ENCODE measurements at regions not wholly inside any gene's neighbourhood (a gene's known extent, or its start where the extent isn't known, plus 50 kb on each side); places are given as distances from the start of the nearest gene placed in this dataset.
"Not testable (repeated sequence)": the region's sequence is repeated elsewhere in the genome, so short reads cannot be mapped to it uniquely, and the experiment has no call there.

- ATAC-seq (ENCODE audit: low FRiP score) (no peak), DNase-seq (ENCODE audit: low spot score) (no peak)
- TF ChIP-seq CTCF (IDR thresholded peaks at IDR 0.05), result no peak
Measured at GRCh38 chr1:166676981-166677380, 162.3 kb upstream of the POGK start.

- ATAC-seq (ENCODE audit: low FRiP score), result no peak
- no peak for TF ChIP-seq CTCF (IDR thresholded peaks at IDR 0.05)
- DNase-seq (ENCODE audit: low spot score), result no peak
Measured at GRCh38 chr1:166679369-166679768, 159.9 kb upstream of the POGK start.

- ATAC-seq (ENCODE audit: low FRiP score), result no peak
- no peak for DNase-seq (ENCODE audit: low spot score)
- no peak for TF ChIP-seq CTCF (IDR thresholded peaks at IDR 0.05)
Measured at GRCh38 chr1:166682588-166682987, 156.7 kb upstream of the POGK start.

GRCh38 chr1:166684669-166685068, 154.6 kb upstream of the POGK start:
- ATAC-seq (ENCODE audit: low FRiP score), result not testable (repeated sequence)

GRCh38 chr1:166685200-166685599, 154.1 kb upstream of the POGK start:
- DNase-seq (ENCODE audit: low spot score) (no peak), ATAC-seq (ENCODE audit: low FRiP score) (no peak)
- TF ChIP-seq CTCF (IDR thresholded peaks at IDR 0.05), result no peak

More at GRCh38 chr1:166684669-166685068, 154.6 kb upstream of the POGK start:
- DNase-seq (ENCODE audit: low spot score), result not testable (repeated sequence)

- not testable (repeated sequence) for DNase-seq (ENCODE audit: low spot score); ATAC-seq (ENCODE audit: low FRiP score)
Measured at GRCh38 chr1:166685891-166686290, 153.4 kb upstream of the POGK start.

- DNase-seq (ENCODE audit: low spot score); ATAC-seq (ENCODE audit: low FRiP score): not testable (repeated sequence)
Measured at GRCh38 chr1:166690596-166690995, 148.7 kb upstream of the POGK start.

GRCh38 chr1:166691476-166691875, 147.8 kb upstream of the POGK start:
- ATAC-seq (ENCODE audit: low FRiP score) (no peak), DNase-seq (ENCODE audit: low spot score) (no peak)
- TF ChIP-seq CTCF (IDR thresholded peaks at IDR 0.05), result no peak

- ATAC-seq (ENCODE audit: low FRiP score), result no peak
Measured at GRCh38 chr1:166692346-166692745, 146.9 kb upstream of the POGK start.

More at GRCh38 chr1:166692346-166692745, 146.9 kb upstream of the POGK start:
- no peak for TF ChIP-seq CTCF (IDR thresholded peaks at IDR 0.05)
- no peak for DNase-seq (ENCODE audit: low spot score)

All from omental fat pad (tissue), 3 donors.